HG03159 (cell line): ENCODE measurements at regions not wholly inside any gene's neighbourhood (a gene's known extent, or its start where the extent isn't known, plus 50 kb on each side); places are given as distances from the start of the nearest gene placed in this dataset.

Source experiments
- ATAC-seq: cut with Tn5 transposase; IDR thresholded peaks from one replicate; pipeline ENCODE4 v1.9.1; 2021; ENCODE audit warnings: mild to moderate bottlenecking, moderate library complexity; ENCODE audit not compliant: unreplicated experiment

- no peak for ATAC-seq
Observed at GRCh38 chr20:60465993-60466686, 507.9 kb downstream of the CDH26 start.

GRCh38 chr20:60466687-60467022, 508.4 kb downstream of the CDH26 start:
- ATAC-seq = no peak

- ATAC-seq = no peak
Observed at GRCh38 chr20:60467078-60467477, 508.9 kb downstream of the CDH26 start.

- ATAC-seq = no peak
Observed at GRCh38 chr20:60467771-60468170, 509.5 kb downstream of the CDH26 start.

- no peak for ATAC-seq
Observed at GRCh38 chr20:60469829-60470228, 511.6 kb downstream of the CDH26 start.

DNA sequence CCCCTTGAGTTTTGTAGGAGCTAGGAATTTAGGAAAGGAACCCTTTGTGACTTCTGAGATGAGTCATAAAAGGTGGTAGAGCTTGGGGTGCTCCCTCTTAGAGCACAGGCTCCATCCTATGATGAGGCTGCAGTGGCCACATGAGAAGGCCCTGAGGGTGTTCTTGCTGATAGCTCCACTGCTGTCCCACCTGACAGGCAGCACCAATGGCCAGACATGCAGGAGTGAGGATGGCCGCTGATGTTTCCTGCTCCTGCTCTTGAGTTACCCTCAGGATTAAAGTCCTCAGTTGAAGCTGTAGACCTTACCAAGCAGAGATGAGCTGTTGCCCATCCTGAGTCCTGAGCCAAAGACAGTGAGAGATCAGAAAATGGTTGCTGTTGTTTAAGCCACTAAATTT, 512.1 kb downstream of the CDH26 start:
- ATAC-seq = no peak

- ATAC-seq = no peak
Observed at GRCh38 chr20:60473211-60473610, 515.0 kb downstream of the CDH26 start.

DNA sequence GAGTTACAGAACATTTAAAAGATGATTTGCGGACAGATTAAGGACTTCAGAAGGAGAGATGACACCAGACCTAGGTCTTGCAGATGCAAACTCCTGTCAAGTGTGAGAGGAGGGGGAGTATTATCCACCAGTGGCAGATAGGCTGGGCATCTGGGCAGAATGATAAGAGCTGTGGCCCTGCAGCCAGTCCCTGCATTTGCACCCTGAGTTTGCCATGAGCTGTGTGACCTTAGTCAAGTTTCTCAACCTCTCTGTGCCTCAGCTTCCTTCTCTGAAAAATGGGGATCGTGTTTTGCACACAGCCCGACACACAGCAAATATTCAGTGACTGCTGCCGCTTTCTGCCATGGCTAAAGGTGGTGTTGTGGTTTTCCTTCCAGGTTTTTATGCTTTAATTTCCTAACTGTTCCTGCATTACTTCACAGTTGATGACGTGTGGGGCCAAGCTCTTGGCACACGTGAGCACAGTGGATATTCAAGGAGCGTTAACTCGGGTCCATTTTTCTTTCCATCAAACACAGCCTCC, 516.2 kb downstream of the CDH26 start:
- no peak for ATAC-seq

DNA sequence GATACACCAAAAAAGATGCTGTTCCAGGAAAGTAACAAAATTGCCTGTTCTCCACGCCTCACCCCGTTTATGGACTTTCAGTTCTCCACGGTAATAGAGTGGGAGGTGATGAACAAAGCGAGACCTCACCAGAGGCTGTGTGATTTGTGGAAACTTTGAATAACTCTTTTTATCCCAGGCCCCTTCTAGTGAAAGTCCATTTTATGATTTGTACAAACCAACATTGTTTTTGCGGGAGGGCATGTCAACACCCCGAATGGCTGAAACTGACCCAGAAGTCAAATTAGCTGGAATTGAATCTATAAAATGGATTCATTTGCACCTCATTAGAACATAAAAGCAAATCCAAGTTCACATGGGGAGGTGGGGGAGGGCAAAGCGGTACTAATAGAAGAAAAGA, 517.8 kb downstream of the CDH26 start:
- ATAC-seq = no peak

DNA sequence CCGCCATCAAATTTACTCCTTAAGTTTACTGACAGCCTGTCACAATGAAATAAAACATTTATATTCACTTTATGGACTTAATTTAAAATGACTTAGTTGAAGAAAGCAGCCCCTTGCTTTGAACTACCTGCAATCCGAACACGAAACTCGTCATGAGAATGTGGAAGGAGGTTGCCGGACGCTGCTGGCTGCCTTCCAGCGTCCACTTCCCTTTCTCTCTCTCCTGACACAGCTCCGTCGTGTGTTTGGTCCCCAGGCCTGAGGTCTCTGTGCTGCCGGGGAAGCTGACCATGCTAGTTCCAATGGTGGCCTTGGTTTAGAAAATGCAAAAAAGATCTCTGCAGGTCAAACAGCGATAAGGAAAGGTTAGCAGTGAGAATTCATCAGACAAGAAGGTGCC, 519.7 kb downstream of the CDH26 start:
- ATAC-seq = no peak

DNA sequence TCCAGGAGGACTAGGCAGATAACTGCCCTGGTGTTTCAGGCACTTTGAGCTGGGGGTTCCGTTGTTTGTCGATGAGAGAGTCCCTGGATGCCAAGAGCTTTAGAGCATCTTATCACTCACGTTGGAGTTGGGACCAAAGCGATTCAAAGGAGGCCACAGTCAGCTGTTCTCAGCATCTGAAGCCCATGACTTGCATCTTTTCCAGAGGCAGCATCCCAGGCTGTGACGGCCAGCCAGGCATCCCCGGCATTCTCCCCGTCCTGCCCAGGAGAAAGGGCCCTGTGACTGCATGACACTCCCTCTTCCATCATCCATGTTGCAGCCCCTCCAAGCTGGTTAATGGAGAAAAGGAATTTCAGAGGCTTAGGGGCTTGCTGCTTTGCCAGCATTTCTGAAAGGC, 520.3 kb downstream of the CDH26 start:
- ATAC-seq = no peak

GRCh38 chr20:60480950-60481742, 522.9 kb downstream of the CDH26 start:
- no peak for ATAC-seq

GRCh38 chr20:60481743-60482133, 523.5 kb downstream of the CDH26 start:
- ATAC-seq = no peak

DNA sequence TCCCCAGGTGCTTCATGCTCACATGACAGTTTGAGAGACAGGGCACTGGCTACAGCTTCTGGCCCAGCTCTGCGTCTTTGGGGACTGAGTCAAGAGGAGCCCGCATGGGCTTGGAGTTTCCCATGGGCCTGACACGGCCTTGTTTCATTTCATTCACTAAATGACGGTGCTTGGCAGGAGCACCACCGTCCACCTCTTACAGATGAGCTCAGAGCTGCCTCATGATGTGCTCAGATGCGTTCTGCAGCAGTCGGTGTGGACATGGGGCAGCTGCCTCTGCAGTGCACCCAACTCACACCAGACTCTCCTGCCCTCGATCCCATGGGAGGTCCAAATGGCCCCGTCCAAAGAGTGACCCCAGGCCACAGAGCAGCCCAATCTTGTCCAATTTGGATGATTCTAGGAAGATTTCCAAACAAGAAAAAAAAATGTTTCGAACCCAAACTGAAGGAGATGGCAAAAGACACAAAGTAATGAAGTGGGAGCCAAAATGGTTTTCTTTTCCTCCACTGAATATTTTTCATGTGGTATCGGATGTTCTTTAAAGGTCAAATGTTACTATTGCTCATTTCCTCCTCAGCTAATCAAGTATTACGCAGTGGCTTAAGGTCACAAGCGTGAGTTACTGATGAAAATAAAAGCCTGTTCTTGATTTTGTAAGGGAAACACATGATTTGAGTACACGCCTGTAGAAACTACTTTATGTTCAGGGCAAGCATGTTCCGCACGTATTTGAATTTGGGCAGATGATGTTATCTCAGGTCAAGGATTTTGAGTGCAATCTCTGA, 524.2 kb downstream of the CDH26 start:
- no peak for ATAC-seq

- no peak for ATAC-seq
Observed at GRCh38 chr20:60483371-60483770, 525.1 kb downstream of the CDH26 start.

- ATAC-seq = no peak
Observed at GRCh38 chr20:60484316-60484715, 526.1 kb downstream of the CDH26 start.

DNA sequence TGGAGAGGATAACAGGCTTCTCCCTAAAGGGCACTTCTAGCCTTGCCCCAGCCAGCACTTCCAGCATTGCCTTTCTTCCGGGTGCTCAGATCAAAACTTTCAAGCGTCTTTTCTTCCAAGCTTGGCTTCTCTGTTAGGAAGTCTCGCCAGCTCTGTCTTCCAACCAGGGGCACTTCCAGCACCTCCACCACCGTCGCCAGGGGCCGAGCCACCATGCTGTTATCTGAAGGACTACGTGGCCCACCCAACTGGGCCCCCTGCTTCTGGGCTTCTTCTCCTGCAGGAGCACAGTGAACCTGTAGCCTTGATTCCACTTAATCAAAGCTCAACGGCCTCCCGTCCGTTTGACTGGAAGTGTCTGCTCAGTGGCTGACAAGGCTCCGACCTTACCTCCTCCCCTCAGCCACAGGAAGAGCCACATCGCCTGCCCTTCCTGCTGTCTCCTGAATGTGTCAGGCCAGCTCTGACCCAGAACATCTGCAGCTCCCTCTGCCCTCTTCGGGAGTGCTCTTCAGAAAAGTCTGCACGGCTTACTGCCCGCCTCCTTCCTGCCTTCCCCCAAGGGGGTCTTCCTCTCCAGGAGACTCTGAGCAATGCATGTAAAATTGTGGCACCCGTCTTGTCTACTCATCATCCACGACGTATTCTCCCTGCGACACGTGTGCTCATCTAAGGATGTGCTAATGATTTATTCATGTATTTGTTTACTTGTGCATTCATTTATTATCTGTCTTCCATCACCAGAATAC, 527.0 kb downstream of the CDH26 start:
- no peak for ATAC-seq

DNA sequence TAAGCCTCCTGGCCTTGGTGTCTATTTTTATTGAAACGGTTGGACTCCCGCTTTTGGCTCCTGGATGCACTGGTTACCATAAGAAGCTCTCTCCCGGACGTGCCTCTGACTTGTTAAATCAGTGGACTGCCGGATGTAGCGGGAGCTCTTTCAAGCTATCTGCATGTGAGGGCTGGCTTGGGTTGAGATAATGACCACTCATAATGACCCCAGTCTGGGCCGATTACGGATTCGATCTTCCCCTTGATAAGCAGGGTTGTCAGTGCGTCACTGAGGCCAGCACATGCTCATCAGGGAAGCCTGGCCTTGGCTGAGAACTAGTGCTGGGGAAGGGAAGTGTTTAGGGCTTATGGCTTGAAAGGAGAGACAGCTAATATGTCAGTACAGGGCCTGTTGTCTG, 528.1 kb downstream of the CDH26 start:
- no peak for ATAC-seq

DNA sequence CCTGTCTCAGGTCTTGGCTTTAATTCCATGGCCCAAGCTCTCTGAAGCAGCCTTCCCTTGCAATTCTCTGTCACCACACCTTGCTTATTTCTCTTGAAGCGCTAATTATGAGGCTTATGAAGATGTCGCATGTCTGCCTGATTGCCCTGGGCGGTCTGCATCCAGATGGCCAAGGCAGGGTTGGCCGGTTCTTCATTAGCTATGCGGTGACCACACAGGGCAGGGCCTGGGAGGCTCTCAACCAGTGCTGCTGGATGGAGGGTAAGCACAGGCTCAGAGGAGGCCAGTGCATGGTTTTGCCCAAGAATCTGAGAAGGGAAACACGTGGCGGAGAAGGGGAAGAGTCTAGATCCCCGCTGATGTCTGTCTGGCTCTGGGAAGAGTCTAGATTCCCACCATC, 528.7 kb downstream of the CDH26 start:
- no peak for ATAC-seq

DNA sequence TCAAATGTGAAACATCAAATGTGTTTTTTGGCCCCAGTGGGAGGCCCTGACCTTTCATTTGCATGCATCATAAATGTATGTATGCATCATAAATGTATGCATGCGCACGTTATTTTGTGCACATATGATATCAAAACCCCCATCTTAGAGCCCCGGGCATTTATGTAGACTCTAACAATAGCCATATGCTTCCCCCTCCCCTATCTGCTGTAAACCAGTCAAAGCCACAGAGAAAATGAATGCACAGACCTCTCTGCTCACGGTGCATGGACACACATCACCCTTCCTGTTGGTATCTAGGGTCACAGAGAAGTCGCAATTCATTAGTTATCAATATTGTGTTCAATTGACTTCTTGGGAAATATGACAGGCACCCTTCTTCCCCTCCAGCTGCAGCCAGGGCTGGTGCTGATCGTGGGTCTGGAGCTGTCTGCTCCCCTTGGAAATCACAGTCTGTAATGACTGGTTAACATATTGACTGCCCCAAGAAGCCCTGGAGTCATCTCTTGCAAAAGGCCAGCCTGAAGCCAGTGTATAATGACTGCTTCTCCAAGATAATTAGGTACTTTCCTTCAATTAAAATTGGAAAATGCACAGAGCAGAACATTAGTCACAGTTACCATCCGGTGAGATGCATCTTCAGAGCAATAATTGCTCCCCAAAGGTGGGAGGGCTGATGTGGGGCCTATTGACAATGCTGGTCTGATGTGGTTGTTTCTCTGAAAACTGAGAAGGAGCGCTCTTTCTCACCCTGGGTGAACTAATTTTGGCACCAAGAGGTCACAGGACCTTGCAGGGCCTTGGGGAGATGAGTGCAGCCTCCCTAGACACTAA, 532.2 kb downstream of the CDH26 start:
- no peak for ATAC-seq
